ENCODE measurements at regions not wholly inside any gene's neighbourhood (a gene's known extent, or its start where the extent isn't known, plus 50 kb on each side); places are given as distances from the start of the nearest gene placed in this dataset.

DNA sequence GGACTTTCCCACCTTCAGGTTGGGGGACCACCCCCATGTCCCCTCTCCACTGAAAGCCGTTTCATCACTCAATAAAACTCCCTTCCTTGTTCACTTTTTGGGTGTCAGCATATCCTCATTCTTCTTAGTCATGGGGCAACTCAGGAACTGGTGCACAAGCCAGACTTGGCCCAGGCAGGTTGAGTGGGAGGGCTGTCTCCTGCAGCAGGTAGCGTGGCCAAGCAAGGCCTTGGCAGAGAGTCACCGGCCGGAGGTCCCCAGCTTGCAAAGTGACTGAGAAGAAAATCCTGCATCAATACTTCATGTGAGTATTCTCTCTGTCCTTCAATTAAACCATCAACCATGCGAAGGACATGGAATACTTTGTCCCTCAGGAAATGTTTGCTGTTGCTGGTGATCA, 148.9 kb downstream of the RHOU start:
- TF ChIP-seq, protein P1, sequence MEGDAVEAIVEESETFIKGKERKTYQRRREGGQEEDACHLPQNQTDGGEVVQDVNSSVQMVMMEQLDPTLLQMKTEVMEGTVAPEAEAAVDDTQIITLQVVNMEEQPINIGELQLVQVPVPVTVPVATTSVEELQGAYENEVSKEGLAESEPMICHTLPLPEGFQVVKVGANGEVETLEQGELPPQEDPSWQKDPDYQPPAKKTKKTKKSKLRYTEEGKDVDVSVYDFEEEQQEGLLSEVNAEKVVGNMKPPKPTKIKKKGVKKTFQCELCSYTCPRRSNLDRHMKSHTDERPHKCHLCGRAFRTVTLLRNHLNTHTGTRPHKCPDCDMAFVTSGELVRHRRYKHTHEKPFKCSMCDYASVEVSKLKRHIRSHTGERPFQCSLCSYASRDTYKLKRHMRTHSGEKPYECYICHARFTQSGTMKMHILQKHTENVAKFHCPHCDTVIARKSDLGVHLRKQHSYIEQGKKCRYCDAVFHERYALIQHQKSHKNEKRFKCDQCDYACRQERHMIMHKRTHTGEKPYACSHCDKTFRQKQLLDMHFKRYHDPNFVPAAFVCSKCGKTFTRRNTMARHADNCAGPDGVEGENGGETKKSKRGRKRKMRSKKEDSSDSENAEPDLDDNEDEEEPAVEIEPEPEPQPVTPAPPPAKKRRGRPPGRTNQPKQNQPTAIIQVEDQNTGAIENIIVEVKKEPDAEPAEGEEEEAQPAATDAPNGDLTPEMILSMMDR (conservative IDR thresholded peaks at IDR 0.05; ENCODE audit: low read depth, low read length): no peak
- TF ChIP-seq EZH2 (IDR thresholded peaks at IDR 0.05; ENCODE audit: borderline replicate concordance, low read depth, low read length, poor library complexity, severe bottlenecking): no peak
